Immature natural killer cell (primary cell): ENCODE measurements at regions not wholly inside any gene's neighbourhood (a gene's known extent, or its start where the extent isn't known, plus 50 kb on each side); places are given as distances from the start of the nearest gene placed in this dataset.

Experiments used
- DNase-seq, 3 donors: peaks; one replicate each; pipeline ENCODE4 v3.0.0; 2022; ENCODE audit warnings: mixed read lengths in 1 of 3
- H3K27ac Mint-ChIP-seq, 6 donors: one replicate each; pipeline ENCODE4 v1.8.0; 2020; ENCODE audit warnings: mixed read lengths in 6 of 6, mild to moderate bottlenecking in 5 of 6, inconsistent platforms in 4 of 6, moderate library complexity in 3 of 6
- H3K27me3 Mint-ChIP-seq, 3 donors: one replicate each; pipeline ENCODE4 v1.8.0; 2020 to 2021; ENCODE audit warnings: low read depth in 3 of 3, mild to moderate bottlenecking in 3 of 3, mixed read lengths in 3 of 3, moderate library complexity in 3 of 3, inconsistent platforms in 1 of 3
- H3K36me3 Mint-ChIP-seq, 3 donors: one replicate each; pipeline ENCODE4 v1.8.0; 2020; ENCODE audit warnings: mixed read lengths in 3 of 3, inconsistent platforms in 2 of 3, mild to moderate bottlenecking in 2 of 3
- H3K4me1 Mint-ChIP-seq, 2 donors: one replicate each; pipeline ENCODE4 v1.8.0; 2020; ENCODE audit warnings: inconsistent platforms in 2 of 2, mild to moderate bottlenecking in 2 of 2, mixed read lengths in 2 of 2, moderate library complexity in 1 of 2
- H3K4me3 Mint-ChIP-seq, 5 donors: one replicate each; pipeline ENCODE4 v1.8.0; 2020; ENCODE audit warnings: mild to moderate bottlenecking in 5 of 5, mixed read lengths in 5 of 5, inconsistent platforms in 3 of 5, moderate library complexity in 3 of 5
- H3K9me3 Mint-ChIP-seq, 6 donors: one replicate each; pipeline ENCODE4 v1.8.0; 2020; ENCODE audit warnings: mild to moderate bottlenecking in 6 of 6, mixed read lengths in 6 of 6, inconsistent platforms in 4 of 6, moderate library complexity in 3 of 6

GRCh38 chr5:135213466-135214239, 179.6 kb upstream of the PITX1 start:
- no peak for DNase-seq
- Mint-ChIP-seq H3K9me3 (peaks cover 0 to 2% (median 0%) of the 10 kb centered on the region in 6 donors), H3K4me3 (no peak overlapping the region), H3K27me3 (peaks cover 1 to 2% (median 1%) of the 10 kb centered on the region in 3 donors), H3K4me1 (no peaks in the 10 kb centered on the region), H3K27ac (no peak overlapping the region), H3K36me3 (no peaks in the 10 kb centered on the region)

GRCh38 chr5:135213027-135213386, 179.0 kb upstream of the PITX1 start:
- Mint-ChIP-seq H3K27me3 (peaks cover 1 to 2% (median 2%) of the 10 kb centered on the region in 3 donors), H3K4me1 (no peaks in the 10 kb centered on the region), H3K36me3 (no peaks in the 10 kb centered on the region), H3K9me3 (no peaks in the 10 kb centered on the region), H3K4me3 (no peak overlapping the region), H3K27ac (no peak overlapping the region)
- DNase-seq: no peak

GRCh38 chr5:135212361-135213026, 178.5 kb upstream of the PITX1 start:
- H3K9me3 Mint-ChIP-seq: no peaks in the 10 kb centered on the region
- H3K36me3 Mint-ChIP-seq: no peaks in the 10 kb centered on the region

GRCh38 chr5:135211791-135212190, 177.8 kb upstream of the PITX1 start:
- no peaks in the 10 kb centered on the region for H3K9me3 Mint-ChIP-seq
- DNase-seq: no peak
- H3K4me1 Mint-ChIP-seq: no peaks in the 10 kb centered on the region
- H3K4me3 Mint-ChIP-seq: no peak overlapping the region
- H3K27me3 Mint-ChIP-seq: peaks cover 1 to 2% (median 2%) of the 10 kb centered on the region in 3 donors
- no peaks in the 10 kb centered on the region for H3K36me3 Mint-ChIP-seq
- H3K27ac Mint-ChIP-seq: no peak overlapping the region

More at GRCh38 chr5:135212361-135213026, 178.5 kb upstream of the PITX1 start:
- Mint-ChIP-seq H3K4me3 (no peak overlapping the region), H3K27ac (no peak overlapping the region), H3K4me1 (no peaks in the 10 kb centered on the region), H3K27me3 (peaks cover 1 to 2% (median 2%) of the 10 kb centered on the region in 3 donors)
- no peak for DNase-seq

- Mint-ChIP-seq H3K27me3 (peaks cover 1 to 2% (median 2%) of the 10 kb centered on the region in 3 donors), H3K4me1 (no peaks in the 10 kb centered on the region), H3K36me3 (no peaks in the 10 kb centered on the region), H3K9me3 (no peaks in the 10 kb centered on the region), H3K27ac (no peak overlapping the region), H3K4me3 (no peak overlapping the region)
- DNase-seq: no peak
These were observed 177.2 kb upstream of the PITX1 start for GRCh38 chr5:135211083-135211790.

- Mint-ChIP-seq H3K36me3 (no peaks in the 10 kb centered on the region), H3K4me1 (no peaks in the 10 kb centered on the region), H3K9me3 (no peaks in the 10 kb centered on the region), H3K27me3 (peaks cover 1 to 2% (median 2%) of the 10 kb centered on the region in 3 donors), H3K4me3 (no peak overlapping the region), H3K27ac (no peak overlapping the region)
- no peak for DNase-seq
These were observed 176.4 kb upstream of the PITX1 start for GRCh38 chr5:135210286-135211055.

GRCh38 chr5:135208903-135209721, 175.1 kb upstream of the PITX1 start:
- Mint-ChIP-seq H3K27me3 (peaks cover 1 to 2% (median 2%) of the 10 kb centered on the region in 3 donors), H3K4me3 (no peak overlapping the region), H3K27ac (no peak overlapping the region), H3K36me3 (peaks cover 0 to under 1% (median 0%) of the 10 kb centered on the region in 3 donors), H3K4me1 (no peaks in the 10 kb centered on the region), H3K9me3 (peaks cover 0 to 2% (median under 1%) of the 10 kb centered on the region in 6 donors)
- DNase-seq: no peak

- peaks cover 0 to 8% (median 6%) of the 10 kb centered on the region in 6 donors for H3K9me3 Mint-ChIP-seq
- H3K36me3 Mint-ChIP-seq: peaks cover 0 to 5% (median 0%) of the 10 kb centered on the region in 3 donors
- H3K27me3 Mint-ChIP-seq: peaks cover 1 to 5% (median 2%) of the 10 kb centered on the region in 3 donors
- H3K4me1 Mint-ChIP-seq: no peaks in the 10 kb centered on the region
- no peak overlapping the region for H3K4me3 Mint-ChIP-seq
- DNase-seq: no peak
- H3K27ac Mint-ChIP-seq: no peak overlapping the region
These were observed 174.5 kb upstream of the PITX1 start for GRCh38 chr5:135208555-135208902.

- peaks cover 2 to 15% (median 10%) of the 10 kb centered on the region in 6 donors for H3K9me3 Mint-ChIP-seq
- no peaks in the 10 kb centered on the region for H3K4me1 Mint-ChIP-seq
- no peak overlapping the region for H3K4me3 Mint-ChIP-seq
- DNase-seq: no peak
- peaks cover 1 to 6% (median 2%) of the 10 kb centered on the region in 3 donors for H3K27me3 Mint-ChIP-seq
- peaks cover 0 to 5% (median 0%) of the 10 kb centered on the region in 3 donors for H3K36me3 Mint-ChIP-seq
- no peak overlapping the region for H3K27ac Mint-ChIP-seq
These were observed 173.8 kb upstream of the PITX1 start for GRCh38 chr5:135207866-135208265.

GRCh38 chr5:135206862-135207261, 172.8 kb upstream of the PITX1 start:
- no peak for DNase-seq
- Mint-ChIP-seq H3K27me3 (peaks cover 1 to 8% (median 5%) of the 10 kb centered on the region in 3 donors), H3K27ac (no peak overlapping the region), H3K4me1 (no peaks in the 10 kb centered on the region), H3K4me3 (no peak overlapping the region), H3K9me3 (peaks cover 2 to 20% (median 13%) of the 10 kb centered on the region in 6 donors), H3K36me3 (peaks cover 0 to 5% (median 0%) of the 10 kb centered on the region in 3 donors)

- peaks cover 1 to 8% (median 5%) of the 10 kb centered on the region in 3 donors for H3K27me3 Mint-ChIP-seq
- H3K4me1 Mint-ChIP-seq: no peaks in the 10 kb centered on the region
- no peak overlapping the region for H3K4me3 Mint-ChIP-seq
- DNase-seq: no peak
- H3K27ac Mint-ChIP-seq: no peak overlapping the region
- H3K36me3 Mint-ChIP-seq: peaks cover 0 to 5% (median 0%) of the 10 kb centered on the region in 3 donors
- H3K9me3 Mint-ChIP-seq: peaks cover 2 to 20% (median 13%) of the 10 kb centered on the region in 6 donors
These were observed 171.8 kb upstream of the PITX1 start for GRCh38 chr5:135205632-135206349.

GRCh38 chr5:135204151-135204600, 170.1 kb upstream of the PITX1 start:
- H3K36me3 Mint-ChIP-seq: peaks cover 0 to 5% (median 0%) of the 10 kb centered on the region in 3 donors
- H3K27ac Mint-ChIP-seq: no peak overlapping the region
- no peaks in the 10 kb centered on the region for H3K4me1 Mint-ChIP-seq
- peaks cover 2 to 11% (median 7%) of the 10 kb centered on the region in 3 donors for H3K27me3 Mint-ChIP-seq
- DNase-seq: no peak
- H3K4me3 Mint-ChIP-seq: no peak overlapping the region
- peaks cover 2 to 20% (median 13%) of the 10 kb centered on the region in 6 donors for H3K9me3 Mint-ChIP-seq
